Activated B cell treated with CpG ODN at 0.5 μM for 24 hours (primary cell): ENCODE measurements at regions not wholly inside any gene's neighbourhood (a gene's known extent, or its start where the extent isn't known, plus 50 kb on each side); places are given as distances from the start of the nearest gene placed in this dataset.

Experiments
- ATAC-seq: fragments of 200-7000 bp; cut with Tn5 transposase; one replicate; pipeline ENCODE4 v1.10.0; 2021; ENCODE audit warnings: low read depth, mild to moderate bottlenecking, moderate library complexity
- CTCF ChIA-PET: fragments of 350-600 bp; sonication (Branson Sonifier 250); formaldehyde crosslinking; loops from one replicate; lab custom pipeline; 2021; ENCODE audit warnings: antibody characterized with exemption; lab: Charles Lee
- POLR2A ChIA-PET: fragments of 350-600 bp; sonication (Branson Sonifier 250); formaldehyde crosslinking; loops from one replicate; lab custom pipeline; 2021; ENCODE audit warnings: antibody characterized with exemption; lab: Charles Lee
- DNase-seq: peaks from one replicate; pipeline ENCODE4 v3.0.0; 2022
- H3K27ac Mint-ChIP-seq: one replicate; pipeline ENCODE4 v1.8.0; 2020; ENCODE audit warnings: mixed read lengths
- H3K27me3 Mint-ChIP-seq: one replicate; pipeline ENCODE4 v1.8.0; 2021; ENCODE audit warnings: mixed read lengths
- H3K36me3 Mint-ChIP-seq: one replicate; pipeline ENCODE4 v1.8.0; 2021; ENCODE audit warnings: low read depth, mixed read lengths
- H3K4me1 Mint-ChIP-seq: one replicate; pipeline ENCODE4 v1.8.0; 2021; ENCODE audit warnings: mixed read lengths
- H3K4me3 Mint-ChIP-seq: one replicate; pipeline ENCODE4 v1.8.0; 2020; ENCODE audit warnings: mild to moderate bottlenecking, mixed read lengths
- H3K9me3 Mint-ChIP-seq: one replicate; pipeline ENCODE4 v1.8.0; 2020; ENCODE audit warnings: mixed read lengths
- intact Hi-C: fragments of 100-400 bp; cut with micrococcal nuclease; formaldehyde crosslinking; loops from one replicate; pipeline ENCODE4 v1.15.1; 2024
- TF ChIP-seq, protein P1 (sequence below): fragments of 200-600 bp; IDR thresholded peaks from one replicate; pipeline ENCODE4 v1.8.0; 2022; ENCODE audit warnings: antibody characterized with exemption, mild to moderate bottlenecking

DNA sequence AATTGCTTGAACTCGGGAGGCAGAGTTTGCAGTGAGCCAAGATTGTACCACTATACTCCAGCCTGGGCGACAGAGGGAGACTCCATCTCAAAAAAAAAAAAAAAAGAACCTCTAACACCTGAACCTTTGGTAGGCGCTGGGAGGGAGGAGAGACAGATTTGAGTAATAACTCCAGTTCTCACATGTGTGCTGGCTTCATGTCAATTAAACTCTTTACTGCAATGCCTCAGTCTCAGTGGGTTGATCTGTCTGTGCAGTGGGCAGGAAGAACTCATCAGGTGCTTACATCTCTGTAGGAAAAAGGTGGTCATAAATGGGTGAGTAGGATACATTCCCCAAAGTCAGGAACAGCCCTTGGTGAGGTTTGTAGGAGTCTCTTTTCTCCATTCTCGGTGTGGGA, 85.1 kb upstream of the ABCC4 start:
- POLR2A ChIA-PET, result no interaction called here
- no peak overlapping the region for H3K4me3 Mint-ChIP-seq
- CTCF ChIA-PET, result interaction anchor here (1.0 kb wide), 1 partner anchor 195 kb away, joined by 5 read pairs; no protein-coding TSS in a partner anchor
- no peaks in the 10 kb centered on the region for H3K9me3 Mint-ChIP-seq
- ATAC-seq, result no peak
- H3K36me3 Mint-ChIP-seq, result no peaks in the 10 kb centered on the region
- peak overlapping the region; percentile 24 for H3K27ac Mint-ChIP-seq
- DNase-seq, result no peak
- TF ChIP-seq, protein P1, sequence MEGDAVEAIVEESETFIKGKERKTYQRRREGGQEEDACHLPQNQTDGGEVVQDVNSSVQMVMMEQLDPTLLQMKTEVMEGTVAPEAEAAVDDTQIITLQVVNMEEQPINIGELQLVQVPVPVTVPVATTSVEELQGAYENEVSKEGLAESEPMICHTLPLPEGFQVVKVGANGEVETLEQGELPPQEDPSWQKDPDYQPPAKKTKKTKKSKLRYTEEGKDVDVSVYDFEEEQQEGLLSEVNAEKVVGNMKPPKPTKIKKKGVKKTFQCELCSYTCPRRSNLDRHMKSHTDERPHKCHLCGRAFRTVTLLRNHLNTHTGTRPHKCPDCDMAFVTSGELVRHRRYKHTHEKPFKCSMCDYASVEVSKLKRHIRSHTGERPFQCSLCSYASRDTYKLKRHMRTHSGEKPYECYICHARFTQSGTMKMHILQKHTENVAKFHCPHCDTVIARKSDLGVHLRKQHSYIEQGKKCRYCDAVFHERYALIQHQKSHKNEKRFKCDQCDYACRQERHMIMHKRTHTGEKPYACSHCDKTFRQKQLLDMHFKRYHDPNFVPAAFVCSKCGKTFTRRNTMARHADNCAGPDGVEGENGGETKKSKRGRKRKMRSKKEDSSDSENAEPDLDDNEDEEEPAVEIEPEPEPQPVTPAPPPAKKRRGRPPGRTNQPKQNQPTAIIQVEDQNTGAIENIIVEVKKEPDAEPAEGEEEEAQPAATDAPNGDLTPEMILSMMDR, result no peak
- H3K27me3 Mint-ChIP-seq, result peaks cover 56% of the 10 kb centered on the region
- peaks cover 32% of the 10 kb centered on the region for H3K4me1 Mint-ChIP-seq
- intact Hi-C loops, result loop anchor here (5.0 kb wide), 2 partner anchors 104 to 291 kb away; partner anchors contain the start of gene DNAJC3

DNA sequence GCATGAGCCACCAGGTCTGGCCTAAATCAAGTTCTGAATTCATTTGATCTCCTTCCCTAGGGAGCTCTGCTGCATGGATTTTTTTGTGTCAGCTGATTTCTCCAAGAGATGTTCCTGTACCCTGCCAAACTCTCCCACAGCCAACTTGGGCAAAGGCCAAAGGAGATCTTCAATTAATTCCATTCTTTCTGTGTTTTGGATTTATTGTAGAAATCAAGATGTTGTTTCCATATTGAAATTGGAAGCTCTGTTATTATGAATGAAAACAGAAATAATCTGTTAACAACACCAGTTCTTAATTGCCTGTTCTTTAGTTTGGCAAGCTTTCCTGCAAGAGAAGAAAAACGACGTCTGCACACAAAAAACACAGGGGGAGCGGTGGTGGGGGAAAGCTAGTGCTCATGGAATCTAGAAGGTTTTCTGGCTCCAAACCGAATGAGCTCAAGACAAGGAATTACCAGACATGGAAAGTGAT, 86.5 kb upstream of the ABCC4 start:
- intact Hi-C loops, result loop anchor here (5.0 kb wide), 2 partner anchors 105 to 290 kb away; partner anchors contain the start of gene DNAJC3
- H3K4me1 Mint-ChIP-seq, result peaks cover 32% of the 10 kb centered on the region
- H3K27ac Mint-ChIP-seq, result no peak overlapping the region
- no peak for ATAC-seq
- H3K36me3 Mint-ChIP-seq, result no peaks in the 10 kb centered on the region
- ChIA-PET POLR2A (interaction anchor here (0.7 kb wide), 1 partner anchor 162 kb away, joined by 4 read pairs; no protein-coding TSS in a partner anchor), CTCF (interaction anchor here (0.9 to 2.7 kb wide), 3 partner anchors 17 to 198 kb away, joined by 4 to 10 read pairs (median 4); no protein-coding TSS in a partner anchor)
- TF ChIP-seq, protein P1, result no peak
- DNase-seq, result no peak
- no peak overlapping the region for H3K4me3 Mint-ChIP-seq
- no peaks in the 10 kb centered on the region for H3K9me3 Mint-ChIP-seq
- H3K27me3 Mint-ChIP-seq, result peaks cover 55% of the 10 kb centered on the region

DNA sequence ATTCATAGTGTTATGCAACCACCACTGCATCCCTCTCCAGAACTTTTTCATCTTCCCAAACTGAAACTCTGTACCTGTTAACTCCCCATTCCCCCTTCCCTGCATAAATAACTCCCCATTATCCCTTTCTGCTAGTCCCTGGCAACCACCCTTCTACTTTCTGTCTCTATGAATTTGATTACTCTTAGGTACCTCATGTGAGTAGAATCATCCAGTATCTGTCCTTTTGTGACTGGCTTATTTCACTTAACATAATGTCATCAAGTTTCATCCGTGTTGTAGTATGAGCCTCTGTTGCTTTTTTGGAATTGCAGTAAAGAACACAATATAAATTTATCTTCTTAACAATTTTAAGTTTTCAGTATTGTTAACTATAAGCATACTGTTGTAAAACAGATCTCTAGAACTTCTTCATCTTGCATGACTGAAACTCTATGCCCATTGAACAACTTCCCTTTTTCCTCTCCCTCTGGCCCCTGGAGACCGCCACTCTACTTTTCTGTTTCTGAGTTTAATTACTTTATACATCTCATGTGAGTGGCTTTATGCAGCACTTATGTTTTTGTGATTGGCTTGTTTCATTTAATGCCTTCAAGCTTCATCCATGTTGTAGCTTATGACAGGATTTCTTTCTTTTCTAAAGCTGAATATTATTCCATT, 87.3 kb upstream of the ABCC4 start:
- H3K27me3 Mint-ChIP-seq, result peaks cover 52% of the 10 kb centered on the region
- ATAC-seq (peak; percentile 78), DNase-seq (no peak)
- ChIA-PET CTCF (interaction anchor here (0.9 to 2.7 kb wide), 5 partner anchors 8 to 199 kb away, joined by 4 to 11 read pairs (median 7); no protein-coding TSS in a partner anchor), POLR2A (no interaction called here)
- H3K27ac Mint-ChIP-seq, result no peak overlapping the region
- H3K4me1 Mint-ChIP-seq, result peaks cover 32% of the 10 kb centered on the region
- intact Hi-C loops, result loop anchor here (5.0 kb wide), 2 partner anchors 106 to 289 kb away; partner anchors contain the start of gene DNAJC3
- H3K9me3 Mint-ChIP-seq, result no peaks in the 10 kb centered on the region
- no peaks in the 10 kb centered on the region for H3K36me3 Mint-ChIP-seq
- peak overlapping the region; percentile 0 for H3K4me3 Mint-ChIP-seq
- TF ChIP-seq, protein P1, result no peak

DNA sequence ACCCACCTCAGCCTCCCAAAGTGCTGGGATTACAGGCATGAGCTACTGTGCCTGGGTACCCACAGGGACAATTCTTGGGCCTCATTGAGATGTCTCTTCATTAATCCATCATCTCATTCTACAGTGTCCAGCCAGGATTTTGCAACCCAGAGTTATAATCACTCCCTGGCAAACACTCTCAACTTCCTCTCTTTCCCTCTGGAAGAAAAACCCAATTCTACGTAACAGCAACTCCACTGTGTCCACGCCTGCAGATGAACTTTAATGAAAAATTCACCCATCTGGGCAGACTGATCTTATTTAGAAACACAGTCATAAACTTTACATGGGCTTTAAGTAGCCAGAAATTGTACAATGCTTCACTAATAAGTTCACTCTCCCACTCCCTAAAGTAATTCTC, 90.1 kb upstream of the ABCC4 start:
- Mint-ChIP-seq H3K27ac (no peak overlapping the region), H3K4me1 (peaks cover 29% of the 10 kb centered on the region), H3K4me3 (no peak overlapping the region), H3K36me3 (no peaks in the 10 kb centered on the region), H3K27me3 (peaks cover 51% of the 10 kb centered on the region), H3K9me3 (no peaks in the 10 kb centered on the region)
- intact Hi-C loops, result no loop called here
- TF ChIP-seq, protein P1, result no peak
- DNase-seq, result no peak
- no peak for ATAC-seq
- ChIA-PET POLR2A (no interaction called here), CTCF (interaction anchor here (1.1 to 1.3 kb wide), 2 partner anchors 11 to 15 kb away, joined by 3 read pairs; no protein-coding TSS in a partner anchor)

DNA sequence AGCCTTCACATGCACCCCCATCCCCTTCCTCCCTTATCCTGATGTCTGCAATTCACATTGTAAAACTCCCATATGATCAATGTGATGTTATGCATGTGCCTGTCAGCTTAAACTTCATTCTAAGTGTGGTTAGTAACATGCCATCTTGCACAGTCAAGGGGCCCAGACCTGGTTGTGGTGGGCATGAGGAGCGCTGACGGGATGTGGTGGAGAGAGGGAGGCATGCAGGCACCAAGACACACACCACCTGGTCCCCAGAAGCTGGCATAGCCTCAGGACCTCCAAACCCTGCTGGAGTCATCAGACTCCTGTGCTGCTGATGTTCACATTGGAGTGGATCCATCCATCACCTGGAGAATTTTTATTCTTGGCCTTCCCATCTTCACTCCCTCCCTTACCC, 90.5 kb upstream of the ABCC4 start:
- ChIA-PET POLR2A (interaction anchor here (0.5 kb wide), 1 partner anchor 44 kb away, joined by 3 read pairs; no protein-coding TSS in a partner anchor), CTCF (interaction anchor here (1.0 kb wide), 1 partner anchor 200 kb away, joined by 3 read pairs; no protein-coding TSS in a partner anchor)
- no peak overlapping the region for H3K27ac Mint-ChIP-seq
- no peaks in the 10 kb centered on the region for H3K36me3 Mint-ChIP-seq
- intact Hi-C loops, result no loop called here
- DNase-seq, result no peak
- H3K27me3 Mint-ChIP-seq, result peaks cover 49% of the 10 kb centered on the region
- H3K4me3 Mint-ChIP-seq, result no peak overlapping the region
- no peak for ATAC-seq
- no peaks in the 10 kb centered on the region for H3K9me3 Mint-ChIP-seq
- peaks cover 27% of the 10 kb centered on the region for H3K4me1 Mint-ChIP-seq
- TF ChIP-seq, protein P1, result no peak
